Fibroblast of lung (primary cell): ENCODE measurements at regions not wholly inside any gene's neighbourhood (a gene's known extent, or its start where the extent isn't known, plus 50 kb on each side); places are given as distances from the start of the nearest gene placed in this dataset.
A peak's percentile ranks its signal among the peaks of the same experiment; 100 is the strongest.

Experiments used
- DNase-seq, 2 donors: peaks; one replicate each; pipeline versions ENCODE4 v3.0.0 to v3.0.0-alpha.2; 2010; ENCODE audit warnings: low read depth in 2 of 2
- H2AFZ ChIP-seq: 2 replicates; pipeline ENCODE4 v1.5.1; 2012; ENCODE audit warnings: low read length, control low read depth, inconsistent platforms
- H3K27ac ChIP-seq: 2 replicates; pipeline ENCODE4 v1.5.1; 2011; ENCODE audit warnings: low read length, control low read depth; ENCODE audit not compliant: insufficient read depth
- H3K27me3 ChIP-seq: 2 replicates; pipeline ENCODE4 v1.5.1; 2011; ENCODE audit warnings: mild to moderate bottlenecking, low read length; ENCODE audit not compliant: control insufficient read depth, insufficient read depth
- H3K36me3 ChIP-seq: 2 replicates; pipeline ENCODE4 v1.5.1; 2011; ENCODE audit warnings: low read length; ENCODE audit not compliant: control insufficient read depth, insufficient read depth
- H3K4me1 ChIP-seq: 2 replicates; pipeline ENCODE4 v1.5.1; 2011; ENCODE audit warnings: low read length; ENCODE audit not compliant: control insufficient read depth, insufficient read depth; ENCODE audit errors: extremely low read depth
- H3K4me2 ChIP-seq: 2 replicates; pipeline ENCODE4 v1.5.1; 2011; ENCODE audit warnings: low read length, control low read depth; ENCODE audit not compliant: insufficient read depth; ENCODE audit errors: extremely low read depth
- H3K4me3 ChIP-seq, 4 experiments: fragments of 200-600 bp in 1 of 4; sonication (generic) in 1 of 4; replicated peaks in 1 of 4; 2 replicates each; pipeline ENCODE4 v1.5.1; 2011 to 2016; ENCODE audit warnings: low read length in 4 of 4, low read depth in 3 of 4, mild to moderate bottlenecking in 3 of 4, control low read depth in 2 of 4, inconsistent platforms in 1 of 4, mixed read lengths in 1 of 4; ENCODE audit not compliant: insufficient read depth in 1 of 4; ENCODE audit errors: control extremely low read depth in 1 of 4
- H3K79me2 ChIP-seq: 2 replicates; pipeline ENCODE4 v1.5.1; 2012; ENCODE audit warnings: mild to moderate bottlenecking, low read length, inconsistent platforms; ENCODE audit not compliant: control insufficient read depth, insufficient read depth
- H3K9ac ChIP-seq: 2 replicates; pipeline ENCODE4 v1.5.1; 2011; ENCODE audit warnings: mild to moderate bottlenecking, low read length, control low read depth; ENCODE audit not compliant: insufficient read depth
- H3K9me3 ChIP-seq: 2 replicates; pipeline ENCODE4 v1.5.1; 2012; ENCODE audit warnings: low read depth, low read length; ENCODE audit not compliant: control insufficient read depth, insufficient read depth
- H4K20me1 ChIP-seq: 2 replicates; pipeline ENCODE4 v1.5.1; 2011; ENCODE audit warnings: low read length; ENCODE audit not compliant: control insufficient read depth, insufficient read depth; ENCODE audit errors: extremely low read depth
- CTCF ChIP-seq, 2 donors: IDR thresholded peaks in 1 of 2; conservative IDR thresholded peaks in 1 of 2; 1 replicate in 1 of 2; 2 replicates in 1 of 2; pipeline ENCODE4 v1.5.1; 2011 to 2012; ENCODE audit warnings: low read length in 2 of 2, control low read depth in 1 of 2, inconsistent platforms in 1 of 2, low read depth in 1 of 2, mild to moderate bottlenecking in 1 of 2
- EZH2 ChIP-seq: IDR thresholded peaks from 2 replicates; pipeline ENCODE4 v1.5.1; 2012; ENCODE audit warnings: low read length, control low read depth, mild to moderate bottlenecking; ENCODE audit errors: missing control alignments

GRCh38 chr3:107313711-107314110 is 63.5 kb upstream of the CCDC54 start:
- Histone ChIP-seq H3K9ac (no peak overlapping the region), H3K27me3 (peaks cover 3% of the 10 kb centered on the region), H3K4me1 (no peaks in the 10 kb centered on the region), H3K27ac (no peak overlapping the region), H4K20me1 (no peaks in the 10 kb centered on the region), H3K4me2 (no peak overlapping the region), H3K4me3 (no peak overlapping the region), H3K36me3 (no peaks in the 10 kb centered on the region), H2AFZ (no peak overlapping the region), H3K79me2 (no peaks in the 10 kb centered on the region), H3K9me3 (no peaks in the 10 kb centered on the region)
- TF ChIP-seq EZH2 (no peak), CTCF (conservative IDR thresholded peaks at IDR 0.05 in 1 of 2, IDR thresholded peaks at IDR 0.05 in 1 of 2; ENCODE audit: low read depth in 1 of 2, low read length in 2 of 2) (no peak)
- no peak for DNase-seq

- Histone ChIP-seq H3K79me2 (no peaks in the 10 kb centered on the region), H3K9me3 (no peaks in the 10 kb centered on the region), H3K4me3 (no peak overlapping the region), H2AFZ (no peak overlapping the region), H3K9ac (no peak overlapping the region), H3K27me3 (peaks cover 3% of the 10 kb centered on the region), H4K20me1 (no peaks in the 10 kb centered on the region), H3K36me3 (no peaks in the 10 kb centered on the region), H3K4me2 (no peak overlapping the region), H3K4me1 (no peaks in the 10 kb centered on the region), H3K27ac (no peak overlapping the region)
- peak; percentile 4 to 19 for DNase-seq
- TF ChIP-seq EZH2 (no peak), CTCF (conservative IDR thresholded peaks at IDR 0.05 in 1 of 2, IDR thresholded peaks at IDR 0.05 in 1 of 2; ENCODE audit: low read depth in 1 of 2, low read length in 2 of 2) (no peak)
Measured at GRCh38 chr3:107315141-107315540, 62.1 kb upstream of the CCDC54 start.

GRCh38 chr3:107323723-107324122 is 53.5 kb upstream of the CCDC54 start:
- no peaks in the 10 kb centered on the region for H3K9me3 ChIP-seq
- H2AFZ ChIP-seq = no peak overlapping the region
- no peaks in the 10 kb centered on the region for H3K36me3 ChIP-seq
- H3K27ac ChIP-seq = no peak overlapping the region
- DNase-seq = no peak
- peaks cover 2% of the 10 kb centered on the region for H3K27me3 ChIP-seq
- H3K79me2 ChIP-seq = no peaks in the 10 kb centered on the region
- no peaks in the 10 kb centered on the region for H3K4me1 ChIP-seq
- H3K4me2 ChIP-seq = no peak overlapping the region
- no peak overlapping the region for H3K4me3 ChIP-seq
- H4K20me1 ChIP-seq = no peaks in the 10 kb centered on the region
- H3K9ac ChIP-seq = no peak overlapping the region
- no peak for TF ChIP-seq EZH2
- TF ChIP-seq CTCF (conservative IDR thresholded peaks at IDR 0.05 in 1 of 2, IDR thresholded peaks at IDR 0.05 in 1 of 2; ENCODE audit: low read depth in 1 of 2, low read length in 2 of 2) = no peak
